HG02884 (cell line): ENCODE measurements at regions not wholly inside any gene's neighbourhood (a gene's known extent, or its start where the extent isn't known, plus 50 kb on each side); places are given as distances from the start of the nearest gene placed in this dataset.

Experiments
- ATAC-seq: cut with Tn5 transposase; IDR thresholded peaks from one replicate; pipeline ENCODE4 v1.9.1; 2021; ENCODE audit warnings: mild to moderate bottlenecking, moderate library complexity; ENCODE audit not compliant: unreplicated experiment

GRCh38 chr9:80366626-80367025, 794.9 kb downstream of the TLE4 start:
- ATAC-seq, result no peak

- no peak for ATAC-seq
Observed at GRCh38 chr9:80359941-80360881, 788.4 kb downstream of the TLE4 start.

GRCh38 chr9:80359291-80359690, 787.5 kb downstream of the TLE4 start:
- no peak for ATAC-seq

- ATAC-seq, result no peak
Observed at GRCh38 chr9:80352967-80353366, 781.2 kb downstream of the TLE4 start.

GRCh38 chr9:80351612-80352011, 779.8 kb downstream of the TLE4 start:
- ATAC-seq, result no peak

GRCh38 chr9:80326105-80326504, 754.3 kb downstream of the TLE4 start:
- ATAC-seq, result no peak

GRCh38 chr9:80320916-80321315, 749.2 kb downstream of the TLE4 start:
- no peak for ATAC-seq

GRCh38 chr9:80320480-80320879, 748.7 kb downstream of the TLE4 start:
- ATAC-seq, result no peak

- ATAC-seq, result no peak
Observed at GRCh38 chr9:80305136-80305535, 733.4 kb downstream of the TLE4 start.

GRCh38 chr9:80294955-80295354, 723.2 kb downstream of the TLE4 start:
- ATAC-seq, result no peak

GRCh38 chr9:80294318-80294717, 722.6 kb downstream of the TLE4 start:
- no peak for ATAC-seq

GRCh38 chr9:80292231-80292630, 720.5 kb downstream of the TLE4 start:
- ATAC-seq, result no peak

- ATAC-seq, result no peak
Observed at GRCh38 chr9:80285326-80285725, 713.6 kb downstream of the TLE4 start.

- no peak for ATAC-seq
Observed at GRCh38 chr9:80282766-80283165, 711.0 kb downstream of the TLE4 start.

- ATAC-seq, result no peak
Observed at GRCh38 chr9:80259079-80259478, 687.3 kb downstream of the TLE4 start.

- no peak for ATAC-seq
Observed at GRCh38 chr9:80251778-80252177, 680.0 kb downstream of the TLE4 start.

- ATAC-seq, result no peak
Observed at GRCh38 chr9:80242022-80242421, 670.3 kb downstream of the TLE4 start.

- ATAC-seq, result no peak
Observed at GRCh38 chr9:80235752-80236151, 664.0 kb downstream of the TLE4 start.

GRCh38 chr9:80233906-80234305, 662.1 kb downstream of the TLE4 start:
- ATAC-seq, result no peak

GRCh38 chr9:80233102-80233843, 661.5 kb downstream of the TLE4 start:
- ATAC-seq, result no peak

GRCh38 chr9:80231318-80232236, 659.8 kb downstream of the TLE4 start:
- ATAC-seq, result no peak
